ENCODE measurements at regions not wholly inside any gene's neighbourhood (a gene's known extent, or its start where the extent isn't known, plus 50 kb on each side); places are given as distances from the start of the nearest gene placed in this dataset.
"Not testable (repeated sequence)": the region's sequence is repeated elsewhere in the genome, so short reads cannot be mapped to it uniquely, and the experiment has no call there.

DNA sequence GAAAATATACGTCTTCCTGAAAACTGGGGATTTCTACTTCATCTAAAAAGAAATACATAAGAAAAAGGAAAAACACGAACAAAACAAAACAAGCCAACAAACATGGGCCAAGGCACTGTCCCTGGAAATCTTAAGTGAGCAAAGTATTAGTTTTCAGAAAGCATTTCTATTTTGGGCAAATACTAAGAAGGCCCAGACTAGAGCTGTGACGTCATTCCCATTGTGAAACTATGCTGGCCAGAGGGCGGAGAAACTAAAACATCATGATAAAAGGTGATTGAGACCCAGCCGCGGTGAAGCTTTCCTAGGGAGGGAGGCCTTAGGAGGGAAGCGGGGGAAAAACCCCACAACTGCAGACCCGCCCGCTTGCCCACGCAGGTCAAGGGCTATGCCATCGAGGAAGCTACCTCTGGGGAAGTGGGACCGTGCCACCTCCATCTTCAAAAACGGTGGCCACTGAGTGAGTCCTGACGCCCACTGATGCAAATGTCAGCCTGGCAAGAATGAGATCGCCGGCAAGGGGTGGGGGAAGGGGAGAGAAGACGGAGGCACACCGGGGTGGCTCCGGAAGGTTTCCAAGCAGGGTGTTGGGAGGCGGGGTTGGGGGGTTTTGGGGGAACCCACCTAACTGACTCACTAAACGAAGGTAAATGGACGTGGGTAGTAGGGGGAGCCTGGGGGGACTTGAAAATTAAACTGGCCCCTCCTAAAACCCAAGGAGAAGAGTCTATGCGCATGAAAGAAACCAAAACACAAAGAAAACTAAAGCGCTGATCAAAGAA is 1504.6 kb upstream of the DEFB115 start:
- H3K4me3 ChIP-seq (ENCODE audit: low read depth, low read length); H3K36me3 ChIP-seq (ENCODE audit: insufficient read depth); H3K4me1 ChIP-seq (ENCODE audit: insufficient read depth); H3K27ac ChIP-seq (ENCODE audit: low read depth); DNase-seq (ENCODE audit: extremely low spot score): not testable (repeated sequence)
- WGBS, result 25% methylated on average over 24 of the region's 24 CpGs

DNA sequence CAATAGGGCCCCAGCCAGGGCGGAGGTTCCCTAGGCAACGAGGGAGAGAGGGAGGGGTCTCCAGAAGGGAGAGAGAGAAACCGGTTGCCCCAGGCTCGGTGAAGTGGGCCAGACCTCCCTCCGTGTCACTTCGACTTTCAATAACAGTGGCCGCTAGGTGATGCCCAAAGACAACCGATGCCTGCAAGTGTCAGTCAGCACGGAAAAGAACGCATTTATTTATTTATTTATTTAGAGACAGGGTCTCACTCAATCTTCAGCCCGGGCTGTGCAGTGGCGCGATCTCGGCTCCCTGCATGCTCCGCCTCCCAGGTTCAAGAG is 1504.1 kb upstream of the DEFB115 start:
- H3K4me1 ChIP-seq (ENCODE audit: insufficient read depth); H3K4me3 ChIP-seq (ENCODE audit: low read depth, low read length); H3K36me3 ChIP-seq (ENCODE audit: insufficient read depth); H3K27ac ChIP-seq (ENCODE audit: low read depth); DNase-seq (ENCODE audit: extremely low spot score): not testable (repeated sequence)
- WGBS, result 21% methylated on average over 15 of the region's 15 CpGs

DNA sequence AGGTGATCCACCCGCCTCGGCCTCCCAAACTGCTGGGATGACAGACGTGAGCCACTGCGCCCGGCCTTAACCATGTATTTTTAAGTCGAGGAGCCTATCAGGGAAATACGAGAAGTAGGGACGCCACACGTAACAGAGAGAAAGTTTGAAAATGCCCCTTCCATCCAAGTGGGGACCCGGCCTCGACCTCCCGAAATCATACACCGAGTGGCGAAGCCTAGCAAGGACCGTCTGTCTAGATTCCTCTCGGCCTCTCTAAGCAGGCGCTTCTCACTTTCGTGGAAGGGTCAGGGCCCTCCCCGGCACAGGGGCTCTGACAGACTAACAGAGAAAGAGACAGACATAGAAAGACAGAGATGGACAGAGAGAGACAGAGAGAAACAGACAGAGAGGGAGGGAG is 1503.6 kb upstream of the DEFB115 start:
- not testable (repeated sequence) for H3K36me3 ChIP-seq (ENCODE audit: insufficient read depth); H3K4me1 ChIP-seq (ENCODE audit: insufficient read depth); DNase-seq (ENCODE audit: extremely low spot score); H3K4me3 ChIP-seq (ENCODE audit: low read depth, low read length); H3K27ac ChIP-seq (ENCODE audit: low read depth)
- WGBS, result 69% methylated on average over 19 of the region's 19 CpGs

- H3K36me3 ChIP-seq (ENCODE audit: insufficient read depth); H3K4me1 ChIP-seq (ENCODE audit: insufficient read depth); H3K4me3 ChIP-seq (ENCODE audit: low read depth, low read length); H3K27ac ChIP-seq (ENCODE audit: low read depth); DNase-seq (ENCODE audit: extremely low spot score): not testable (repeated sequence)
- WGBS, result 82% methylated on average over 4 of the region's 4 CpGs
These were observed 1501.5 kb upstream of the DEFB115 start for GRCh38 chr20:29755854-29756498.

DNA sequence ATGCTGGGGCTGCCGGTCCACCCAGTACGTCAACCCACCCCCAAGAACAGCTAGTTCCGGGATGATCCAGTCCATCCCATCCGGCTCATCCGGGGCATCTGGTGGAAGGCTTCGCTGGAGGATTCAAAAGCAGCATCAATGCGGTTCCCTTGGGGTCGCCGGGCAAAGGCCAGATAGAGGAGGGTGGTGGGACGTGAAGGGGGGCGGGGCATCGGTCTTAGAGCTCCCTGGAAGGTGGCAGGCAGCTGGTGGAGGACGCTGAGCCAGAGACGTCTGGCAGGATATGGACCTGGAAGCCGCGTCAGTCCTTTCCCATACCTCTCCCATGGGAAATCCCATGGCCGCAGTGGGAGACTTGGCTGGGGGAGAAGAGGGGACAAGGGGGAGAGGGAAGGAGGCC is 1500.8 kb upstream of the DEFB115 start:
- DNase-seq (ENCODE audit: extremely low spot score), result no peak
- 79% methylated on average over 17 of the region's 17 CpGs for WGBS
- Histone ChIP-seq H3K4me1 (ENCODE audit: insufficient read depth) (no peaks in the 10 kb centered on the region), H3K36me3 (ENCODE audit: insufficient read depth) (no peaks in the 10 kb centered on the region), H3K27ac (ENCODE audit: low read depth) (no peak overlapping the region), H3K4me3 (ENCODE audit: low read depth, low read length) (no peak overlapping the region)

GRCh38 chr20:29761621-29762385 is 1495.7 kb upstream of the DEFB115 start:
- H3K36me3 ChIP-seq (ENCODE audit: insufficient read depth); H3K4me1 ChIP-seq (ENCODE audit: insufficient read depth); H3K4me3 ChIP-seq (ENCODE audit: low read depth, low read length); DNase-seq (ENCODE audit: extremely low spot score); H3K27ac ChIP-seq (ENCODE audit: low read depth): not testable (repeated sequence)
- WGBS, result 36% methylated on average over 45 of the region's 45 CpGs

GRCh38 chr20:29762620-29763019 is 1494.8 kb upstream of the DEFB115 start:
- no peak overlapping the region for H3K4me3 ChIP-seq (ENCODE audit: low read depth, low read length)
- H3K36me3 ChIP-seq (ENCODE audit: insufficient read depth), result no peaks in the 10 kb centered on the region
- 21% methylated on average over 21 of the region's 21 CpGs for WGBS
- H3K27ac ChIP-seq (ENCODE audit: low read depth), result no peak overlapping the region
- no peak for DNase-seq (ENCODE audit: extremely low spot score)
- no peaks in the 10 kb centered on the region for H3K4me1 ChIP-seq (ENCODE audit: insufficient read depth)

DNA sequence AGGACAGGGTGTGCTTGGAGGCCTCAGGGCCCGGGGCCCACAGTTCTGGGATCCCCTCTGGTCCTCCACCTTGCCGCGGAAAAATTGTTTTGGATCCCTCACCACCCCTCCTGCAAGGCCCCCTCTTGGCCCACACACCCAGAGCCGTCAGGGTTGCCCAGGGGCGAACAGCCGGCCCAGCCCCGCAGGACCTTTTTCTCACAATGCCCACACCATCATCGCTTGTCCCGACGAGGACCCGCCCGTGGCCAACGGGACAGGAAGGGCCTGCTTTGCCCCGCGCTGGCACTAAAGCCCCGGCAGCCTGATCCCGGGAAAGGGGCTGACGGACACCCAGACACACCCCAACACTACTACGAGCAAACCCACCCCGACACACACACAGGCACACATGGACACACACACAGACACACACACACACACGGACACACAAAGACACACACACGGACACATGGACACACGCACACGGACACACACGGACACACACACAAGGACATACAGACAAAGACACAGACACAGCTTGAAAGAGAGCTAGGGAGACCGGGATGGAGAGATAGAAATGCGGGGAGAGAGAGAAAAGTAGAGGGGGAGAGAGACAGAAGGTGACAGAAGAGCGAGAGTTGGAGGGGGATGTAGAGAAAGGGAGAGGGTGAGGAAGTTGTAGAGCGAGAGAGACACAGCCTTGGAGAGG is 1493.5 kb upstream of the DEFB115 start:
- H3K4me1 ChIP-seq (ENCODE audit: insufficient read depth), result no peaks in the 10 kb centered on the region
- no peaks in the 10 kb centered on the region for H3K36me3 ChIP-seq (ENCODE audit: insufficient read depth)
- no peak overlapping the region for H3K27ac ChIP-seq (ENCODE audit: low read depth)
- WGBS, result 39% methylated on average over 29 of the region's 29 CpGs
- no peak overlapping the region for H3K4me3 ChIP-seq (ENCODE audit: low read depth, low read length)
- DNase-seq (ENCODE audit: extremely low spot score), result no peak

GRCh38 chr20:29764922-29765610 is 1492.4 kb upstream of the DEFB115 start:
- WGBS, result 20% methylated on average over 25 of the region's 25 CpGs

GRCh38 chr20:29778033-29778432 is 1479.4 kb upstream of the DEFB115 start:
- H3K4me3 ChIP-seq (ENCODE audit: low read depth, low read length); H3K27ac ChIP-seq (ENCODE audit: low read depth); H3K4me1 ChIP-seq (ENCODE audit: insufficient read depth); H3K36me3 ChIP-seq (ENCODE audit: insufficient read depth); DNase-seq (ENCODE audit: extremely low spot score): not testable (repeated sequence)
- 34% methylated on average over 2 of the region's 2 CpGs for WGBS

More at GRCh38 chr20:29764922-29765610, 1492.4 kb upstream of the DEFB115 start:
- not testable (repeated sequence) for DNase-seq (ENCODE audit: extremely low spot score); H3K27ac ChIP-seq (ENCODE audit: low read depth); H3K4me1 ChIP-seq (ENCODE audit: insufficient read depth); H3K36me3 ChIP-seq (ENCODE audit: insufficient read depth); H3K4me3 ChIP-seq (ENCODE audit: low read depth, low read length)

DNA sequence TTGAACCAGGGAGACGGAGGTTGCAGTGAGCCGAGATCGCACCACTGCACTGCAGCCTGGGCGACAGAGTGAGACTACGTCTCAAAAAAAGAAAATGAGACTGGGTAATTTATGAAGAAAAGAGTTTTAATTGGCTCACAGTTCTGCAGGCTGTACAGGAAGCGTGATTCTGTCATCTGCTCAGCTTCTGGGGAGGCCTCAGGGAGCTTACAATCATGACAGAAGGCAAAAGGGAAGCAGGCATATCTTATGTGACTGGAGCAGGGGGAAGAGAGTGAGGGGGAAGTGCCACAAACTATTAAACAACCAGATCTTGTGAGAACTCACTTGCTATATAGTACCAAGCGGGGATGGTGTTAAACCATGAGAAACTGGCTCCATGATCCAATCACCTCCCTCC is 1476.2 kb upstream of the DEFB115 start:
- WGBS, result 73% methylated on average over 7 of the region's 7 CpGs
- not testable (repeated sequence) for H3K4me3 ChIP-seq (ENCODE audit: low read depth, low read length); H3K36me3 ChIP-seq (ENCODE audit: insufficient read depth); H3K4me1 ChIP-seq (ENCODE audit: insufficient read depth); H3K27ac ChIP-seq (ENCODE audit: low read depth); DNase-seq (ENCODE audit: extremely low spot score)

DNA sequence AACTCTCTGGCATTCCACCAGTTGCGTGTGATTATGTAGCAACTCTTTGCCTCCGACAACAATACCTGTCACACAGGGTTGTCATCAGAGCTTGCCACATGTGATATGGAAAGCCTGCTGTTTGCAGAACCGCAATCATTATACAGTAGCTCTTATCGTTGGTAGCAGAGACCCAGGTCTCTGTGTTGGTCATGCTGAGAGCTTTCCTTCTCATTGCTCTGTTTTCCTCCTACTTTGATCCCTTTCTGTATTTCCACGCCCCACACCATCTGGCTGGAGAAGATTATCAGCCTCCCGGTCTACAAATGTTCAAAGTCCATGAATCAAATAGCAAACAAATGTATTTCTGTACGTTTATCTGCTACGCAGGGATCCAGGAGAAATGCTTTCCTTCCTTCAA is 1475.6 kb upstream of the DEFB115 start:
- not testable (repeated sequence) for H3K4me1 ChIP-seq (ENCODE audit: insufficient read depth); H3K27ac ChIP-seq (ENCODE audit: low read depth); DNase-seq (ENCODE audit: extremely low spot score); H3K4me3 ChIP-seq (ENCODE audit: low read depth, low read length); H3K36me3 ChIP-seq (ENCODE audit: insufficient read depth)
- WGBS, result 75% methylated on average over 8 of the region's 8 CpGs

DNA sequence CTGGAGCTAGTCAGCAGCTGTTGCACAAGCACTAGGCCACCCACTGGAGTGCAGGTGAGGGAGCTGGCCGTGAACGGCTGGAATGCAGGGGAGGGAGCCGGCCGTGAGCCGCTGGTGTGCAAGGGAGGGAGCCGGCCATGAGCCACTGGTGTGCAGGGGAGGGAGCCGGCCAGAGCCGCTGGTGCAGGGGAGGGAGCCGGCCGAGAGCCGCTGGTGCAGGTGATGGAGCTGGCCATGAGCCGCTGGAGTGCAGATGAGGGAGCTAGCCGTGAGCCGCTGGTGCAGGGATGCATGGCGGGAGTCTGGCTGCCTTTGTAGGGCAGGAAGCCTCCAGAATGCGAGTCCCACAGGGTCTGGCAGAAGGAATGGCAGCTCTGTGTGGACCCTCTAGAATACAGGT is 1470.0 kb upstream of the DEFB115 start:
- not testable (repeated sequence) for H3K4me1 ChIP-seq (ENCODE audit: insufficient read depth); H3K27ac ChIP-seq (ENCODE audit: low read depth); H3K4me3 ChIP-seq (ENCODE audit: low read depth, low read length); DNase-seq (ENCODE audit: extremely low spot score); H3K36me3 ChIP-seq (ENCODE audit: insufficient read depth)
- WGBS, result 80% methylated on average over 16 of the region's 16 CpGs

All from urinary bladder (tissue), 3 donors.